ENCODE measurements at regions not wholly inside any gene's neighbourhood (a gene's known extent, or its start where the extent isn't known, plus 50 kb on each side); places are given as distances from the start of the nearest gene placed in this dataset.

- TF ChIP-seq CEBPB (IDR thresholded peaks at IDR 0.05) (no peak), EP300 (IDR thresholded peaks at IDR 0.05; ENCODE audit: borderline replicate concordance) (no peak), TCF12 (IDR thresholded peaks at IDR 0.05; ENCODE audit: low read depth) (no peak), TAF1 (IDR thresholded peaks at IDR 0.05; ENCODE audit: low read depth) (no peak), RAD21 (IDR thresholded peaks at IDR 0.05; ENCODE audit: low read depth) (no peak), FOXM1 (IDR thresholded peaks at IDR 0.05; ENCODE audit: borderline replicate concordance, low read depth) (no peak), REST (IDR thresholded peaks at IDR 0.05; ENCODE audit: low read depth) (no peak), MAX (IDR thresholded peaks at IDR 0.05) (no peak), YY1 (IDR thresholded peaks at IDR 0.05; ENCODE audit: low read depth) (no peak), NFIC (IDR thresholded peaks at IDR 0.05) (no peak), EGR1 (IDR thresholded peaks at IDR 0.05) (no peak)
Observed at GRCh38 chr20:12433724-12434123, 516.0 kb downstream of the BTBD3 start.

Measured in Ishikawa (cell line).